Fibroblast of lung (primary cell): ENCODE measurements at regions not wholly inside any gene's neighbourhood (a gene's known extent, or its start where the extent isn't known, plus 50 kb on each side); places are given as distances from the start of the nearest gene placed in this dataset.
"Not testable (repeated sequence)": the region's sequence is repeated elsewhere in the genome, so short reads cannot be mapped to it uniquely, and the experiment has no call there.

Source experiments
- DNase-seq, 2 donors: peaks; one replicate each; pipeline versions ENCODE4 v3.0.0 to v3.0.0-alpha.2; 2010; ENCODE audit warnings: low read depth in 2 of 2
- H2AFZ ChIP-seq: 2 replicates; pipeline ENCODE4 v1.5.1; 2012; ENCODE audit warnings: low read length, control low read depth, inconsistent platforms
- H3K27ac ChIP-seq: 2 replicates; pipeline ENCODE4 v1.5.1; 2011; ENCODE audit warnings: low read length, control low read depth; ENCODE audit not compliant: insufficient read depth
- H3K27me3 ChIP-seq: 2 replicates; pipeline ENCODE4 v1.5.1; 2011; ENCODE audit warnings: mild to moderate bottlenecking, low read length; ENCODE audit not compliant: control insufficient read depth, insufficient read depth
- H3K36me3 ChIP-seq: 2 replicates; pipeline ENCODE4 v1.5.1; 2011; ENCODE audit warnings: low read length; ENCODE audit not compliant: control insufficient read depth, insufficient read depth
- H3K4me1 ChIP-seq: 2 replicates; pipeline ENCODE4 v1.5.1; 2011; ENCODE audit warnings: low read length; ENCODE audit not compliant: control insufficient read depth, insufficient read depth; ENCODE audit errors: extremely low read depth
- H3K4me2 ChIP-seq: 2 replicates; pipeline ENCODE4 v1.5.1; 2011; ENCODE audit warnings: low read length, control low read depth; ENCODE audit not compliant: insufficient read depth; ENCODE audit errors: extremely low read depth
- H3K4me3 ChIP-seq, 4 experiments: fragments of 200-600 bp in 1 of 4; sonication (generic) in 1 of 4; replicated peaks in 1 of 4; 2 replicates each; pipeline ENCODE4 v1.5.1; 2011 to 2016; ENCODE audit warnings: low read length in 4 of 4, low read depth in 3 of 4, mild to moderate bottlenecking in 3 of 4, control low read depth in 2 of 4, inconsistent platforms in 1 of 4, mixed read lengths in 1 of 4; ENCODE audit not compliant: insufficient read depth in 1 of 4; ENCODE audit errors: control extremely low read depth in 1 of 4
- H3K79me2 ChIP-seq: 2 replicates; pipeline ENCODE4 v1.5.1; 2012; ENCODE audit warnings: mild to moderate bottlenecking, low read length, inconsistent platforms; ENCODE audit not compliant: control insufficient read depth, insufficient read depth
- H3K9ac ChIP-seq: 2 replicates; pipeline ENCODE4 v1.5.1; 2011; ENCODE audit warnings: mild to moderate bottlenecking, low read length, control low read depth; ENCODE audit not compliant: insufficient read depth
- H3K9me3 ChIP-seq: 2 replicates; pipeline ENCODE4 v1.5.1; 2012; ENCODE audit warnings: low read depth, low read length; ENCODE audit not compliant: control insufficient read depth, insufficient read depth
- H4K20me1 ChIP-seq: 2 replicates; pipeline ENCODE4 v1.5.1; 2011; ENCODE audit warnings: low read length; ENCODE audit not compliant: control insufficient read depth, insufficient read depth; ENCODE audit errors: extremely low read depth
- EZH2 ChIP-seq: IDR thresholded peaks from 2 replicates; pipeline ENCODE4 v1.5.1; 2012; ENCODE audit warnings: low read length, control low read depth, mild to moderate bottlenecking; ENCODE audit errors: missing control alignments
- TF ChIP-seq, protein P1 (sequence below), 2 donors: IDR thresholded peaks in 1 of 2; conservative IDR thresholded peaks in 1 of 2; 1 replicate in 1 of 2; 2 replicates in 1 of 2; pipeline ENCODE4 v1.5.1; 2011 to 2012; ENCODE audit warnings: low read length in 2 of 2, control low read depth in 1 of 2, inconsistent platforms in 1 of 2, low read depth in 1 of 2, mild to moderate bottlenecking in 1 of 2

GRCh38 chr4:103402198-103402597, 204.1 kb upstream of the CENPE start:
- Histone ChIP-seq H3K79me2 (no peaks in the 10 kb centered on the region), H2AFZ (no peak overlapping the region), H3K9ac (no peak overlapping the region), H4K20me1 (no peaks in the 10 kb centered on the region), H3K9me3 (no peaks in the 10 kb centered on the region), H3K4me2 (no peak overlapping the region), H3K27me3 (no peaks in the 10 kb centered on the region), H3K4me1 (no peaks in the 10 kb centered on the region), H3K4me3 (no peak overlapping the region), H3K36me3 (no peaks in the 10 kb centered on the region), H3K27ac (no peak overlapping the region)
- DNase-seq, result no peak
- TF ChIP-seq, protein P1, sequence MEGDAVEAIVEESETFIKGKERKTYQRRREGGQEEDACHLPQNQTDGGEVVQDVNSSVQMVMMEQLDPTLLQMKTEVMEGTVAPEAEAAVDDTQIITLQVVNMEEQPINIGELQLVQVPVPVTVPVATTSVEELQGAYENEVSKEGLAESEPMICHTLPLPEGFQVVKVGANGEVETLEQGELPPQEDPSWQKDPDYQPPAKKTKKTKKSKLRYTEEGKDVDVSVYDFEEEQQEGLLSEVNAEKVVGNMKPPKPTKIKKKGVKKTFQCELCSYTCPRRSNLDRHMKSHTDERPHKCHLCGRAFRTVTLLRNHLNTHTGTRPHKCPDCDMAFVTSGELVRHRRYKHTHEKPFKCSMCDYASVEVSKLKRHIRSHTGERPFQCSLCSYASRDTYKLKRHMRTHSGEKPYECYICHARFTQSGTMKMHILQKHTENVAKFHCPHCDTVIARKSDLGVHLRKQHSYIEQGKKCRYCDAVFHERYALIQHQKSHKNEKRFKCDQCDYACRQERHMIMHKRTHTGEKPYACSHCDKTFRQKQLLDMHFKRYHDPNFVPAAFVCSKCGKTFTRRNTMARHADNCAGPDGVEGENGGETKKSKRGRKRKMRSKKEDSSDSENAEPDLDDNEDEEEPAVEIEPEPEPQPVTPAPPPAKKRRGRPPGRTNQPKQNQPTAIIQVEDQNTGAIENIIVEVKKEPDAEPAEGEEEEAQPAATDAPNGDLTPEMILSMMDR (conservative IDR thresholded peaks at IDR 0.05 in 1 of 2, IDR thresholded peaks at IDR 0.05 in 1 of 2; ENCODE audit: low read depth in 1 of 2, low read length in 2 of 2), result no peak
- no peak for TF ChIP-seq EZH2

DNA sequence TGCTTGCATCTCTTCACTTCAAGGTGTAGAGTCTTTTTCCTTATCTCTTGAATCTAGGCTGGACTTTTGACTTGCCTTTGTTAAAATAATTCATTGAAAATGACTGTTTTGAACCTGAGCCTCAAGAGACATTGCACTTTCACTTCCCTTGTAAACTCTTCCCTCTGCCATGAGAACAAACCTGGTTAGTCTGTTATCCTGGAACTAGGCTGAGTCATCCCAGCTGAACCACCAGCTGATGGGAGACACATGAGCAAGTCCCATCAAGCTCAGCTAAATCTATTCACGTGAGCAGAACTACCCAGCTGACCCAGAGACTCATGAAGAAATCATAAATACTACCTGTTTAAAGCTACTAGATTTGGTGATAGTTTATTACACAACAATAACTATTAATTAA, 202.3 kb upstream of the CENPE start:
- Histone ChIP-seq H2AFZ (no peak overlapping the region), H3K9me3 (no peaks in the 10 kb centered on the region), H3K79me2 (no peaks in the 10 kb centered on the region), H3K4me2 (no peak overlapping the region), H3K27ac (no peak overlapping the region), H3K4me1 (no peaks in the 10 kb centered on the region), H3K27me3 (no peaks in the 10 kb centered on the region), H3K4me3 (no peak overlapping the region), H3K36me3 (no peaks in the 10 kb centered on the region), H3K9ac (no peak overlapping the region), H4K20me1 (no peaks in the 10 kb centered on the region)
- no peak for TF ChIP-seq EZH2
- TF ChIP-seq, protein P1 (conservative IDR thresholded peaks at IDR 0.05 in 1 of 2, IDR thresholded peaks at IDR 0.05 in 1 of 2; ENCODE audit: low read depth in 1 of 2, low read length in 2 of 2), result no peak
- peak in 1 of 2 donors; percentile 3 for DNase-seq

DNA sequence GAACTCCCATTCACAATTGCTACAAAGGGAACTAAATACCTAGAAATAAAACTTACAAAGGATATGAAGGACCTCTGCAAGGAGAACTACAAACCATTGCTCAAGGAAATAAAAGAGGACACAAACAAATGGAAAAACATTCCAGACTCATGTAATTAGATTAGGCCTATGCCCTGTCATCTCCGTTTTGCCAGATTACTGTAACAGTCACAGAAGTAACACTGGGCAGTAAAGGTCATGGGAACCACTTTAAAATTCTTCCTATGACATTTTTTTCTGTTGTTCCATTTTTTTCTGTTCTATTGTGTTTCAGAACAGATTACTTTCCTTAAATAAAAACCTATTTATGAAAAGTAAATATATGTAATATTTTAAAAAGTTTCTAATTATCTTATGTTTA, 199.4 kb upstream of the CENPE start:
- Histone ChIP-seq H3K9me3 (no peaks in the 10 kb centered on the region), H3K4me2 (no peak overlapping the region), H3K4me3 (no peak overlapping the region), H3K79me2 (no peaks in the 10 kb centered on the region), H3K27me3 (no peaks in the 10 kb centered on the region), H3K36me3 (no peaks in the 10 kb centered on the region), H4K20me1 (no peaks in the 10 kb centered on the region), H3K27ac (no peak overlapping the region), H3K4me1 (no peaks in the 10 kb centered on the region), H2AFZ (no peak overlapping the region), H3K9ac (no peak overlapping the region)
- no peak for DNase-seq
- no peak for TF ChIP-seq EZH2
- TF ChIP-seq, protein P1 (conservative IDR thresholded peaks at IDR 0.05 in 1 of 2, IDR thresholded peaks at IDR 0.05 in 1 of 2; ENCODE audit: low read depth in 1 of 2, low read length in 2 of 2), result no peak

DNA sequence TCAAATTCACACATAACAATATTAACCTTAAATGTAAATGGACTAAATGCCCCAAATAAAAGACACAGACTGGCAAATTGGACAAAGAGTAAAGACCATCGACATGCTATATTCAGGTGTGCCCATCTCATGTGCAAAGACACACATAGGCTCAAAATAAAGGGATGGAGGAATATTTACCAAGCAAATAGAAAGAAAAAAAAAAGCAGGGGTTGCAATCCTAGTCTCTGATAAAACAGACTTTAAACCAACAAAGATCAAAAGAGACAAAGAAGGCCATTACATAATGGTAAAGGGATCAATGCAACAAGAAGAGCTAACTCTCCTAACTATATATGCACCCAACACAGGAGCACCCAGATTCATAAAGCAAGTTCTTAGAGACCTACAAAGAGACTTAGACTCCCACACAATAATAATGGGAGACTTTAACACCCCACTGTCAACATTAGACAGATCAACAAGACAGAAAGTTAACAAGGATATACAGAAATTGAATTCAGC, 189.4 kb upstream of the CENPE start:
- not testable (repeated sequence) for H4K20me1 ChIP-seq, H2AFZ ChIP-seq, H3K4me1 ChIP-seq, H3K4me3 ChIP-seq, H3K27ac ChIP-seq, H3K4me2 ChIP-seq, H3K27me3 ChIP-seq, H3K9ac ChIP-seq, H3K36me3 ChIP-seq, H3K79me2 ChIP-seq, DNase-seq, H3K9me3 ChIP-seq

- not testable (repeated sequence) for H3K4me1 ChIP-seq, H3K9ac ChIP-seq, H3K36me3 ChIP-seq, DNase-seq, H3K27me3 ChIP-seq, H4K20me1 ChIP-seq, H3K4me2 ChIP-seq, H3K27ac ChIP-seq, H3K79me2 ChIP-seq, H2AFZ ChIP-seq, H3K4me3 ChIP-seq, H3K9me3 ChIP-seq
Measured at GRCh38 chr4:103385565-103385964, 187.4 kb upstream of the CENPE start.
